CMK (cell line): ENCODE measurements at regions not wholly inside any gene's neighbourhood (a gene's known extent, or its start where the extent isn't known, plus 50 kb on each side); places are given as distances from the start of the nearest gene placed in this dataset.

Source experiments
- DNase-seq: peaks from one replicate; pipeline ENCODE4 v3.0.0-alpha.2; 2010; ENCODE audit warnings: low read depth

DNA sequence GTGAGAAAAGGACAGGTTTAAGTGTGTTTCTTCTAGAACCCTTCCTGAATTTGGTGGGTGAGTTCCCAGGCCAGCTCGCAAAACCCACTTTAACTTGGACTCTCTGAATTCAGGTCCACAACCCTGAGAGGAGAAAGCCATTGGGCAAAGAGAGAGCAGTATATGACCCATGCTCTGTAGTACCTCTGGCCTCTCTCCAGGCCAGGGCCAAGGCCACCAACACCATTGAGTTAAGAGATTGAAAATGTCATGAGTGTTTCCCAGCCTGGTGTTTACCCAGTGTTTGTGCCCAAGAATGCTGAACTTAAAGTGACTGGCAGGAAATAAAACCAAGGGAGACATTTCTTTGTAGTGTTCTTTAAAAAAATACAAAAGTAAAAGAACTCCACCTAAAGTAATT lies 410.4 kb upstream of the CDH5 start:
- DNase-seq = no peak

DNA sequence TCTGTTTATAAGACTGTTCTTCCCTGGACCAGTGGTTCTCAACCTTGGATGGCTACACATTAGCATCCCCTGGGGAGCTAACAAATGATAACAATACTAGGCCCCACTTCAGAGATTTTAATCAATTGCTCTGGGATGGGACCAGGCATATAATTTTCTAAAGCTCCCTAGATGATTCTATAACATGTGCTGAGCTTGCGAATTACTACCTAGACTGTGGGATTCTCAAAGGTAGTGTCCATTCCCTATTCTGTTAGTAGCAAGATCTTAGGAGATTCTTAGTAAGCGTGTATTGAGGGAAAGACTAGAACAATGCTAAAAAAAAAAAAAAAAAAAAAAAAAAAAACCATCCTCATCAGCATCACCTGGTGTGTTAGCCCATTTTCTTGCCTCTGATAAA lies 412.0 kb upstream of the CDH5 start:
- DNase-seq = no peak

DNA sequence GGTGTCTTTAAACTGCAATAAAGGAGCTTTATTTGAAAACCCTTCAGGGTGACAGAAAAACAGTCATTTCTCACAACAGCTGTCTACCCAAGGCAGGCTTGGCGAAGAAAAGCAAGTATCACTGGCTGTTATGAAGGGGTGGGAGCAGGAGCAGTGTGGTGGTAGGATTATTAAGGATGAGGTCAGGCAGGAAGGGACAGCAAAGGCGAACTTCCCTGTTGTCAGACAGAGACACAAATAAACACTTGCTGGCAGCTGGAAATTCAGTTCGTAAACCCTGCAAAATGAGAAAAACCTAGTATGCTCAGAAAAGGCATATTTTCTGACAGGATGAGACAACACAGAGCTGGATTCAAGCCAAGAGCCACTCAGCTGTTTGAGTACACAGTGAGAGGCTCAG lies 416.3 kb upstream of the CDH5 start:
- no peak for DNase-seq

DNA sequence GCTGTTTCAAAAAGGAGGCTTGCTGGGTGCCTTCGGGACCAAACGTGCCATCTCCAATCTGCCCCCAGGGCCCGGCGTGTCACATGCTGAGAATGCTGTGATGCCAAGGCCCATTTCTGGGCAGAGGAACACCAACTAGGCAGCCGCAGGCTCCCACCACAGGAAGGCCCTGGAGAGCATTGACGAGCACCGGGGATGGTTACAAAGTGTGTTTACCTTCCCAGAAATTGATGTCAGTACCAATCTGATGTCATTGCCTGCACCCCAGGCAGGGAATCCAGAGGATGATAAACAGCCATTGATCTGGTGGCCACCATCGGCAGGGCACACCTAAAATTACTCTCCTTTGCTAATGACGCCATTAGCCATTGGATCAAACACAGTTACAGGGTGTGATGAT lies 418.1 kb upstream of the CDH5 start:
- no peak for DNase-seq

DNA sequence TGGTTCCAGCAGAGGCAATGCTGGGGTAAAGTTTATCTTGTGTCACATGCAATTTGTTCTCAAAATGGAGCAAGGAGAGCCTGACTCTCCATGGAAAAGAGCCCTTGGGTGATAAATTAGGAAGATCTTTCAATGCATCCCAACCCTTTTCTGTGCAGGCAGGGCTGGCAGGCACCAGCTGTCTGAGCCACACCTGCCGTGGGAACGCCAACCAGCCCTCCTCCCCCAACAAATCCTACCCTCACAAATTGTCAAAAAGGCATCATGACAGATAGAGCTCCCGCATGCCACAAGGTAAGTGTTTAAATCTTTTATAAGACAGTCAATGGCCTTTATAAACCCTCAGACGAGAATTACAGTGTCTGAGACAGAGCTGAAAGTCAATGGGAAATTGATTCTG lies 418.5 kb upstream of the CDH5 start:
- no peak for DNase-seq

DNA sequence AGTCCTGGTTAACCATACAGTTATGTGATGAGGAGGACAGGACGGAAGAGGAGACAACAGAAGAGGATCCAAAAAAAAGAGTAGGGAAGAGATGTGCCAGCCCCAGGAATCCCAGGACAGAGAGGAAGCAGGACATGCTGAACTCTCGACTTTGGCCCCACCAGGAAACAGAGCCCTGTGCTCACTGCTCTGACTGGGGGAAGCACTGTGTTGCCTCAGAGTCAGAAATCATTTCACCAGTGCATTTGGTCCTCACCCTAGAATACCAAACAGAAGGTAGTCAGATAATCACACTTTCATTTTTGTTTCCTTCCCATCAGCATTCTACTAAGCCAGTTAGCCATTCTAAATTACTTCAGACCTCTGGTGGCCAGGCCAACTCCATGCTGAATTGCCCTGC lies 421.0 kb upstream of the CDH5 start:
- DNase-seq = no peak

DNA sequence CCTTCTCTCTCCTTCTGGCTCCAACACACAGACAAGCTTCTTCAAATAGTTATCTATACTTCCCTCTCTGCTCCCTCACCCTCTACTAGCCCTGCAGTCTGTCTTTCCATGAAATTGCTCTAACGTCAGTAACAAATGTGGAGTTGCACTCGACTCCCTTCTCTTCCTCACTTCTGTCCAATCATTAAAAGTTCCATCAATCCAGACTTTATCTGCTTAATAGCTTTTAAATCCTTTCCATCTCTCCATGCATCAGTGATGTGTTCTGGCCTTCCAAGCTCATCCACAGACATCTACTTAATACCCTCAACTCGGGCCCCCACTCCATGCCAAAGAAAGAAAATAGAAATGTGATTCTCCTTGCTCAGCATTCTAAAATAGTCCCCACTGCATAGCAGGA lies 422.1 kb upstream of the CDH5 start:
- DNase-seq = no peak

DNA sequence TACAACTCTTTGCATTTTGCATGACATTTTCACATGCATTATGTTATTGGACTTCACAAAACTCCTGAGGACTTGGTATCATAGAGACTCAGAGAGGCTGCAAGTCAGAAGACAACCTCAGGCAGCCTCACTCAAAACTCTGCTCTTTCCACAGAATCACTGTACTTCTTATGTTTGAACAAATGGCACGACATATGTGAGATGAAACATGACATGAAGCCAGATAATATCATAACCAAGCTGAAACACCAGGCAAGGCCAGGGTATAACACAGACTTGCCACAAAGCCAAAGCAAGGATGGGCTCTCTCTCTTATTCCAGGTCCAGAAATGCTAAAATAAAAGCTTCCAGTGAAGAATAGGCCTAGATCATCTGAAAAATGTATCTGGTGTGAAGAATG lies 425.8 kb upstream of the CDH5 start:
- no peak for DNase-seq

DNA sequence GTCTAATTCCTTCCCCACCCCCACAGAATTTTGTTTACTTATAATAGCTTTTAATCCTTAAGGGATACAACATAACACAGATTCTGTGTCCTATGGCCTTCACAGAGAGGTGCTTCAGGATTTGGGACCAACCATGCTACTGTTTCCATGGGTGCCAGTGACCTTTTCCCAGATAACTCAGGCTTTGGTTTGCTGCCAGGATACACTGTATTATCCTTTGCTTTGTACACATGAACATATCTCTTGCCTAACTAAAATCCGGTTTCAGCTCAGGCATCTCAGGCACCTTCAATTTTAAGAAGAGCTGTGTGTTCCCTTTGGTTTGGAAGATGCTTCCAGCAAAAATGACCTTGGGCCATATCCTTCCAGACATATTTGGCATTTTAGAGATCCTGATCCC lies 428.4 kb upstream of the CDH5 start:
- no peak for DNase-seq

DNA sequence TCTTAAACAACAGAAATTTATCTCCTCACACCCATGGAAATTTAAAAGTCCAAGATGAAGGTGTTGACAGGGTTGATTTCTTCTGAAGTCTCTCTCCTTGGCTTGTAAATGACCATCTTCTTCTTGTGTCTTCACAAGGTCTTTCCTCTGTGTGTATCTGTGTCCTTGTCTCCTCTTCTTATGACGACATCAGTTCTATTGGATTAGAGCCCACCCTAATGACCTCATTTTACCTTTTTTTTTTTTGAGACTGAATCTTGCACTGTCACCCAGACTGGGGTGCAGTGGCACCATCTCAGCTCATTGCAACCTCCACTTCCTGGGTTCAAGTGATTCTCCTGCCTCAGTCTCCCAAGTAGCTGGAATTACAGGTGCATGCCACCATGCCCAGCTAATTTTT lies 429.0 kb upstream of the CDH5 start:
- DNase-seq = no peak

DNA sequence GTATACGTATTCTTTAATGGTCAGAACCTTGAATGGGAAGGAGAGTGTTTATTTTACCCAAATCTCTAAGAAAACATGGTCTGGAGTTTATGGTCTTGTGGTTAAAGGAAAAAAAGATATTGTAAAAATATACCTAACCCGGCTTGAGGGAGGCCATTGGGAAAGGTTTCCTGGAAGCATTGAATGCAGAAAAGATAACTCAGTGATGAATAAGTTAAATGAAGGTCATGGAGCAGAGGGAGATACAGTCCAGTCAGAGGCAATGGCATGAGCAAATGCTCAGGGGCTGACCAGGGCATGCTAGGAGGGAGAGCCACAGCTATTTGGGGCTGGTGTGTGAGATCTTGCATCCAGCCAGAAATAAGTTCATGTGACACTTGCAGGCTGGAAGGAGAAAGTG lies 430.4 kb upstream of the CDH5 start:
- DNase-seq = no peak

DNA sequence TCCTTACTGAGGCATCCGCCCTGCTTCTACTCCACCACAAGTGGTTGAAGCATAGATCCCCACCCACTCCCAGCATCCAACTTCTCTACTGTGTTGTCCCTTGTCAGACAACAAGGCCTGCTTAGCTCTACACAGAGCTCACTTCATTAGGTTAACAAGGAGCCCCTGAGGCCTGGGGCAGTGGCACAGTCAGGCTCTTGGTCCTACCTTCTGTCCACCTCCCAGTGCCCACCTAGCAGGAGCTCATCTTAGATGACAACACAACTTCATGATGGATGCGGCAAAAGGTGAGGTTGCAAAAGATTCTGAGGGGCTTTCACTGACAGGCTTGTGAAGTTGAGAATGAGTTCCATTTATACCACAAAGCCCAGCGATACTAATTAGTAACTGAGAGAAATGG lies 432.0 kb upstream of the CDH5 start:
- DNase-seq = no peak

DNA sequence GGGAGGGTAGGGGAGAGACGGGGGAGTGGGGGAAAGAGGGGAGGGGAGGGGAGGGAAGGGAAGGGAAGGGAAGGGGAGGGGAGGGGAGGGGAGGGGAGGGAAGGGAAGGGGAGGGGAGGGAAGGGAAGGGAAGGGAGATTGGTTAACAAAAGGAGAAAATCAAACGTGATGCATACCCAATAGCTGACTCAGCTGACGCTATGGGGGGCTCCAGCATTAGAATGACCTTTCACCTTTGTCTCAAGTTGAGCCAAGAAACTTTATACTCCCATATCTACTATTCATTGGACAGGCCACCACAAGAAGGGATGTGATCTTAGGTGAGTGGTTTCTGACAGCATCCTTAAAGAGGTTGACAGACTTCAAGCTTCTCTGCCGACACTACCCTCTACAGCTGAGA lies 432.8 kb upstream of the CDH5 start:
- no peak for DNase-seq

DNA sequence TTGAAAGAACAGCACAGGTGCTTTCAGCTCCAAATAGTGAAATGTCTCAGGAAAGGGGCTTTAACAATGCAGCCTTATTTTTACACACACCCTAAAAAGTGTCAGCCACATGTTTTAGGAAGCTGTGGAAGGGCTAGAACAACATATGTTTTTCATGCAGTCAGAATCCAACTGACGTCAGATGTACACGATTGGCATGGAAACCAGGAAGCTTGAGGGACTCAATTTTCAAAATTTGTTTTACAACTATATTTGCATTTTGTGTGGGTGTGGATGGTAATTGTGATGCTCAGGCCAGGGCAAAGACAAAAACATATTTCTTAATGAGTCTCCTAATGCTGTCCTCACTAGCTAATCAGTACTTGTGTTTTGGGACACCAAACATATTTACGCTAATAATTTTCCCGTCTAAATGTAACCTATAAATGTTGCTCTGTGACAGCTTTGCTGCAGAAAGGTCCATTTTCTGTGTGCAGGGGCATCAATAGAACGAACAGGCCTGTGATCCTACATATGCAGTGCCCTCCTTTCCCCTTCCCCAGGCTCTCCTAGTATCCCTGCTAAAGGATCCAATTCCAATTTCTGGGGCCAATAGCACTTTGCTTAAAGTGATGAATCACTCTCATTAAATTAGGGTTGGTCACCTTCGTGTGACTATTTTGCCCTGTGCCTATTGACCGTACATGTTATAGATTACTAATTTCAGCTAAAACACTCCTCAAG lies 434.0 kb upstream of the CDH5 start:
- no peak for DNase-seq

DNA sequence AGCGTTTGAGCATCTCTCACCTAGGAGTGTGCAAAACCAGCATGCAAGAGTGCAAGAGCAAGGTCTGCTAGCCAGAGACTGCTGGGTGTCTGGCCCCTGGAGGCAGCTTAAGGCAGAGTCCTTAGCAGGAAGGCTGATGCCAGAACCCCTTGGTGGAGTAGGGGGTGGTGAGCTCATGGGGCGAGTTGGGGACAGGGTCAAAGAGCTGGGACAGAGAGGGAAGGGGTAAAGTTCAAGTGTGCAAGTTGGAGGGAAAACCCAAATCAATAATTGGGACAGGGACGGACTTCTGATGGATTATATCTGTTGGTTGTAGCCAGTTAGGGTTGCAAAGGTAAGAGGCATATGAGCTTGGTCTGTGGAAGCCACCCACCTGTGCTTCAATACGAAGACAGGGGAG lies 443.6 kb upstream of the CDH5 start:
- DNase-seq = no peak

DNA sequence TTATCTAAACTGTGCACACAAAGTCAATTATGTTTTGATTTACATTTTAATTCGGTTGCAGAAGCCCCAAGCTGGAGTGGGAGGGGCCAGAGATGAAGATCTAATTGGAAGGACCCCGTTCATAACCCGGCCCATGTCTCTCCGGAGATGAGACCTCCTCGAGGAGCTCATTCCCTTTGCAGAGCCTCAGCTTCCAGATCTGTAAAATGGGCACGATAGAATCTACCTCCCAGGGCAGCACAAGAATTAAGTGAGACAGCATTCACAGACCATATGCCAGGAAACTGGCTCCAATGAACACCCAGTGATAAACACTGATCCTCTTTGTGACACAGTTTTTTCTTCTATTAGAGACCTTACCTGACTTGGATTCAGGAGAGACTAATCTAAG lies 446.5 kb upstream of the CDH5 start:
- DNase-seq = no peak

DNA sequence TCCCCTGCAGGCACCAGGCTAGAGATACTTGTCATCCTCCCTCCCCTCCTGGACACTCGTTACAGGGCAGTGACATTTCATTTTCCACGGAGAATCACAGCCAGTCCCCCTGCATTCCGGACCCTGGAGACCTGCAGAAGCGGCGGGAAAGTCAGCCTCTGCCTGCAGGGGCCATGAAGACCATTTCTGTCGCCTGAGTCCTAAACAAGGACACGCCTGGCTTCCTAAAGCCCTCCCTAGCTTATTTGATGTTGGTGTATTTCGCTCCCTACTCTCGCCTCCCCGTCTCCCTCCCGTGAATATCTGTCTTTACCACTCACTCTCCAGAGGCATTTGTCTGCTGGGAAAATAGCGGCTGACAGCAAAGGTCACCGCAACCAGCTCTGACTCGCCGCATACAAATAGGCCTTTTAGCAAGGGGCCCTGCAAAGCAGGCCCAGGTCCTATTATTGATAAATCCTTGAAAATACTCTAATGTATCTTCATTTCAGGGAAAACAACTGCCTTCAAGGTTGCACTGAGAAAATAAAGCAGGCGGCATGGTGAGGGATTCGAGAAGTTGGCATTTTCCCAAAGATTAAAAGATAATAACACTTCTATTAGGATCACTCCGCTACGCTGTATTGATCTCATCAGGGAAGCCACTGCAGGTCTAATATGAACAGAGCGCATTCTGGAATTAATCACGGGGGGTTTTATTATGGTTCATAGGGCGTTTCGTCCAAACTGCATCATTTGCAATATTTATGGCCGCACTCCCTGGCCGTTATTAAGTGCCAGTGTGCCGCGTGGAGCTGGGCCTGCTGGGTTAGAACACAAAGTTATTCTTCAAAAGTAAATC lies 447.1 kb upstream of the CDH5 start:
- no peak for DNase-seq

DNA sequence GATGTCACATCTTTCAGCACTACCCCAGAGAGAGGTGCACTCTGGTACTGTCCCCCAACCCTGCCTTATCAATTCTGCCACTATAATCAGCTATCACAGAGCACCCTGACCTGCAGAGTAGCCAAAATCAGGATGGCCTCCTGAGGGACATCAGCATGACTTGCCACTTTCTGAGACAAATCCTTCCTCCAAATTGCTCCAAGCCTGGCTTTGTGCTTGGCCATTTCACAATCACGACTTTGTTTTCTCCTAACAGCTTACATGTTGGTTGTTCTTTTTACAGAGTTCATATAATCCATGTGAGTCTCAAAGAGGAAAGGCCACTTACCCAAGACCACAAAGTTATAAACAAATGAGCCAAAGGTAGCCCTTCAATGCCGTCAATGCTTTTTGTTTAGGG lies 449.0 kb upstream of the CDH5 start:
- DNase-seq = no peak

DNA sequence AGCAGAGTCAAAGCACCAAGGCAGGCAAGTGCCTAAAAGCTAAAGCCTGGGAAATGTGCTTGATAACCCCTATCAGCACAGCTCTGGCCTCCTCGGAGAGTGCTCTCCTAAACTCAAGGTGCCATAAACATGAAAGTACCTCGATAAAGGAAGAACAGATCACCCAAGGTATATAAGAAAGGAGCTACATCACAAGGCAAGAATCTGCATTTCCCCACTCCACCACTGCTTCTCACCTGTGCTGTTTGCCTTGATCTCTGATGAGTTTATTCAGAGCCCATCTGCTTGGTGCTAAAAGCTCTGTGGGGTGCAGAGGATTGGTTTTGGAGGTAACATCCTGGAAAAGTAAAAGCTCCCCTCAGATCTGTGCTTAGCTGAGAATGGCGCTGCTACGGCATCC lies 449.5 kb upstream of the CDH5 start:
- DNase-seq = no peak

DNA sequence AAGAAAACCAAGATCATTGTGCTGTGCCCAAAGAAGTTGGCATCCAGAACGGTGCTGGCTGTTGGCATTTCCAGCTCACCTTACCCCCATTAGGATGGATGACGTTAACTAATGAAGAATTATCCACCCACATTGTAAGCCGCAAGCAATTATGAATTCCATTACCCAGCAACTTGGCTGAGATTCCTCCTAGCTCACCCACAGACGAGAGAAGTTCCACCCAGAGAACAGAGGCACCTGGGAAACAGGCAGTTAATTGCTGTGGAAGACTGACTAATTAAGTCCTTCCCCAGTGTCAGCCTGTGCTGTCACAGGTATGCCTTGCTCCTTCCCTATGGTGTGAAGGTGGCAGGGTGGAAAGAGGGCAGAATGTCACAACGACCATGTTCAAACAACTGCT lies 456.2 kb upstream of the CDH5 start:
- DNase-seq = no peak

DNA sequence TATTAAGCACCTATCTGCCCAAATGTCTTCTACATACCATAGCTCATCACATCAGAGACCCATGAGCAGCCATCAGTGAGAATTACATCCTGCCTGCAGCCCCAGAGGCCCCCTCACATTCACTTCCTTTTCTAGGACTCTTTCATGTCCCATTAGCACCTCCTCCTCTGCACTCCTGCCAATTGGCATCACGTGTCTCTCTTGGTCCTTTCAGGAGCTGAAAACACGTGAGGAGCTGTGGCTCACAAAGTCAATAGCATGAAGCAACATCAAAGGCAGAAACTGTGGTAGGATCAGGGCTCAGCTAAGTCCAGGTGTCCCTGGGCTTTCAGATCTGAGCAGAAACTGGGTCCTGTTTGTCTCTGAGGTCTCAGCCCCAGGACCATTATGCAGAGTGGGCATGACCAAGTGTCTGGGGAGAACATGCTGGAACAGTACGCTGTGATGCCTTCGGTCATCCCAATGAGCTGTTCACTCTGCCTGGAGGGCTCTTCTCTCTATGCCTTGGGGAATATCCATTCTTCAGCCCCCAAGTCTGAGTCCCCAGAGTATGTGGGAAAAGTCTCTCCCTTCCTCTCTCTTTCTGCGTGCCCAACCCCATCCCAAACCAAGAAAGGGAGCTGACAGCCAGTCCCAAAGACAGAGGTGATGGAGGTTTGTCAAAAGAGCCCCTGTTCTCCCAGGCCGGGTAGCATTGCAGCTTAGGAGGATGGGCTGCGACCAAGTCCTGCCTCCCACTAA lies 457.0 kb upstream of the CDH5 start:
- no peak for DNase-seq

DNA sequence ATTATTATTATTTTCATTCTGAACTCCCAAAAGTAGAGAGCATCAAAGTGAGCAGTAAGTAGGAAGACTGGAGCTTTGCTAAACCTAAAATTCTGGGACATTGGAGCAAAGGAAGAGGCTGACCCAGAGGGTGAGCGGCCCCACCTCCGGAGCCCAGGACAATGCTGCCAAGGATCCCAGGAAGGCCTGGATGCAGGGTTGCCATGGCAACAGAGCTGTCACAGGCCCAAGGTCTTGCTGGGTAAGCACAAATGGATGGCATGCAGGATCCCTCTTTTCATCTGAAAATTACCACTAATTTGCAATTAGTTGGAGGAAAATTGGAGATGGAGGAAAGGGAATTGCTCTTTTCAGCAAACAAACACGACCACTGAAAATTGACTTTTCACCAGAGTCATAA lies 457.9 kb upstream of the CDH5 start:
- no peak for DNase-seq

DNA sequence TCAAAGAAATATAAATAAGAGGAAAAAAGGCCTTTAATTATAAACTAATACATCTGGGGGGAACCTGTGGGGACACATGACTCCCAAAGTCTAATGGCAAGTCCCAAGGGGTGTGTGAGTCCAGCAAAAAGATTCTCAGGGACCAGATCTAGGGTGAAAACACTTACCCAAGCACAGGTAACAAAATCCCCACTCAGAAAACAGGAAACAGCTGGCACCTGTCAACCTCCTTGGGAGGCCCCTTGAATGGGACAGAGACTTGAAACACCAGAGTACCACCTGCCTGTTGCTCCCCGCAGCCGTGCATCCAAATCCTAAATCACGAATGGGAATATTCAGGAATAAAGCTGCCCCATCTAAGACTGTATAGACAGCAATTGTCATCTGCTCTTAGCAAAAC lies 461.2 kb upstream of the CDH5 start:
- DNase-seq = no peak
